Endothelial cell of umbilical vein (primary cell): ENCODE measurements at regions not wholly inside any gene's neighbourhood (a gene's known extent, or its start where the extent isn't known, plus 50 kb on each side); places are given as distances from the start of the nearest gene placed in this dataset.

Experiments
- BruUV-seq: library from RNA; stranded (reverse); fragments of 400-500 nt; replicated peaks from 2 replicates; lab custom pipeline; 2021; lab: Mats Ljungman, UMichigan
- CTCF ChIA-PET: fragments of 300-600, 350-600 bp; sonication (Branson Sonifier 250); formaldehyde crosslinking; loops from one replicate; lab custom pipeline; 2021; ENCODE audit warnings: antibody characterized with exemption, inconsistent platforms; lab: Charles Lee
- POLR2A ChIA-PET: fragments of 300-600, 350-600 bp; sonication (Branson Sonifier 250); formaldehyde crosslinking; loops from one replicate; lab custom pipeline; 2021; ENCODE audit warnings: antibody characterized with exemption, inconsistent platforms; lab: Charles Lee
- DNase-seq: peaks from one replicate; pipeline ENCODE4 v3.0.0-alpha.2; 2011; ENCODE audit warnings: low read depth, low spot score
- FAIRE-seq: peaks from 2 replicates; lab custom pipeline; 2011; peaks lifted over from hg19 to GRCh38; lab: Jason Lieb, UNC
- H2AFZ ChIP-seq: 2 replicates; pipeline ENCODE4 v1.6.0; 2012; ENCODE audit warnings: low read depth, low read length, control low read depth, inconsistent platforms
- H3K27ac ChIP-seq: 2 replicates; pipeline ENCODE4 v1.5.1; 2011; ENCODE audit warnings: low read depth, mild to moderate bottlenecking, control low read depth, low read length, moderate library complexity; ENCODE audit not compliant: insufficient read depth
- H3K27me3 ChIP-seq, 2 experiments: 2 replicates each; pipeline versions ENCODE4 v1.6.0 to v1.6.1; 2011; ENCODE audit warnings: low read length in 2 of 2, mixed read lengths in 1 of 2; ENCODE audit not compliant: control insufficient read depth in 2 of 2, insufficient read depth in 2 of 2
- H3K36me3 ChIP-seq, 2 experiments: 2 replicates in 1 of 2; 3 replicates in 1 of 2; pipeline ENCODE4 v1.5.1; 2011; ENCODE audit warnings: low read length in 2 of 2, mild to moderate bottlenecking in 1 of 2, moderate library complexity in 1 of 2; ENCODE audit not compliant: control insufficient read depth in 2 of 2, insufficient read depth in 2 of 2; ENCODE audit errors: extremely low read depth in 1 of 2
- H3K4me1 ChIP-seq: 3 replicates; pipeline ENCODE4 v1.5.1; 2011; ENCODE audit warnings: mild to moderate bottlenecking, low read length; ENCODE audit not compliant: control insufficient read depth, insufficient read depth; ENCODE audit errors: extremely low read depth
- H3K4me2 ChIP-seq: 2 replicates; pipeline ENCODE4 v1.6.1; 2011; ENCODE audit warnings: low read length, control low read depth, mixed read lengths; ENCODE audit not compliant: insufficient read depth
- H3K4me3 ChIP-seq, 3 experiments: fragments of 200-600 bp in 1 of 3; sonication (generic), shearing (Covaris generic) in 1 of 3; replicated peaks in 1 of 3; 2 replicates each; pipeline ENCODE4 v1.5.1; 2011 to 2016; ENCODE audit warnings: control low read depth in 3 of 3, low read length in 3 of 3, mild to moderate bottlenecking in 2 of 3, inconsistent platforms in 1 of 3, low read depth in 1 of 3, moderate library complexity in 1 of 3; ENCODE audit not compliant: insufficient read depth in 1 of 3
- H3K79me2 ChIP-seq: 2 replicates; pipeline ENCODE4 v1.6.0; 2012; ENCODE audit warnings: low read length, inconsistent platforms; ENCODE audit not compliant: control insufficient read depth, insufficient read depth
- H3K9ac ChIP-seq: replicated peaks from 2 replicates; pipeline ENCODE3; 2011; ENCODE audit warnings: low read length, control low read depth; ENCODE audit not compliant: insufficient read depth; ENCODE audit errors: extremely low read depth
- H3K9me1 ChIP-seq: replicated peaks from 3 replicates; pipeline ENCODE4 v1.6.0; 2011; ENCODE audit warnings: mild to moderate bottlenecking, low read length; ENCODE audit not compliant: control insufficient read depth, insufficient read depth; ENCODE audit errors: extremely low read depth
- H3K9me3 ChIP-seq: replicated peaks from 2 replicates; pipeline ENCODE4 v1.5.1; 2012; ENCODE audit warnings: low read length, inconsistent platforms; ENCODE audit not compliant: control insufficient read depth, insufficient read depth
- H4K20me1 ChIP-seq: replicated peaks from 2 replicates; pipeline ENCODE3; 2011; ENCODE audit warnings: mild to moderate bottlenecking, low read length; ENCODE audit not compliant: control insufficient read depth, insufficient read depth; ENCODE audit errors: extremely low read depth
- EZH2 ChIP-seq: IDR thresholded peaks from 2 replicates; pipeline ENCODE4 v1.6.1; 2012; ENCODE audit warnings: borderline replicate concordance, low read depth, mild to moderate bottlenecking, moderate library complexity, low read length, inconsistent platforms; ENCODE audit not compliant: severe bottlenecking
- FOS ChIP-seq: IDR thresholded peaks from 2 replicates; pipeline ENCODE4 v1.6.1; 2011; ENCODE audit warnings: mild to moderate bottlenecking, low read length, moderate library complexity, borderline replicate concordance; ENCODE audit not compliant: insufficient read depth
- GATA2 ChIP-seq: IDR thresholded peaks from 2 replicates; pipeline ENCODE4 v1.7.0; 2011; ENCODE audit warnings: low read depth, mild to moderate bottlenecking, moderate library complexity, mixed read lengths, low read length; ENCODE audit not compliant: insufficient read length, insufficient read depth
- JUN ChIP-seq: IDR thresholded peaks from 2 replicates; pipeline ENCODE4 v1.6.1; 2011; ENCODE audit warnings: borderline replicate concordance, low read depth; ENCODE audit not compliant: insufficient read length, insufficient read depth
- MYC ChIP-seq: IDR thresholded peaks from one replicate; pipeline ENCODE4 v1.6.1; 2011; ENCODE audit warnings: mild to moderate bottlenecking, low read depth, low read length
- POLR2A ChIP-seq: IDR thresholded peaks from 2 replicates; pipeline ENCODE4 v1.6.1; 2012; ENCODE audit warnings: low read depth, mild to moderate bottlenecking, control low read depth, low read length
- POLR2AphosphoS5 ChIP-seq: IDR thresholded peaks from 2 replicates; pipeline ENCODE4 v1.6.1; 2012; ENCODE audit warnings: low read depth, mild to moderate bottlenecking, control low read depth, low read length, moderate library complexity; ENCODE audit not compliant: insufficient read depth
- dilution Hi-C: fragments of 300-500 bp; cut with MboI; formaldehyde crosslinking; loops from one replicate; pipeline ENCODE4 v1.15.0; 2019; ENCODE audit warnings: low sequenced_read_pairs; ENCODE audit not compliant: extremely low pct_ligation_motif_present
- intact Hi-C: fragments of 100-400 bp; cut with micrococcal nuclease; formaldehyde crosslinking; loops from one replicate; pipeline ENCODE4 v1.10.0; 2022
- TF ChIP-seq, protein P1 (sequence below): IDR thresholded peaks from 2 replicates; pipeline ENCODE4 v1.6.1; 2011; ENCODE audit not compliant: insufficient read depth, insufficient read length
- TF ChIP-seq, protein P2 (sequence below), 2 donors: IDR thresholded peaks; 1 replicate in 1 of 2; 2 replicates in 1 of 2; pipeline ENCODE4 v1.5.1; 2011; ENCODE audit warnings: low read length in 2 of 2, mild to moderate bottlenecking in 2 of 2, moderate library complexity in 2 of 2, control low read depth in 1 of 2, inconsistent platforms in 1 of 2, low read depth in 1 of 2; ENCODE audit not compliant: insufficient read depth in 1 of 2; ENCODE audit errors: extremely low read depth in 1 of 2

DNA sequence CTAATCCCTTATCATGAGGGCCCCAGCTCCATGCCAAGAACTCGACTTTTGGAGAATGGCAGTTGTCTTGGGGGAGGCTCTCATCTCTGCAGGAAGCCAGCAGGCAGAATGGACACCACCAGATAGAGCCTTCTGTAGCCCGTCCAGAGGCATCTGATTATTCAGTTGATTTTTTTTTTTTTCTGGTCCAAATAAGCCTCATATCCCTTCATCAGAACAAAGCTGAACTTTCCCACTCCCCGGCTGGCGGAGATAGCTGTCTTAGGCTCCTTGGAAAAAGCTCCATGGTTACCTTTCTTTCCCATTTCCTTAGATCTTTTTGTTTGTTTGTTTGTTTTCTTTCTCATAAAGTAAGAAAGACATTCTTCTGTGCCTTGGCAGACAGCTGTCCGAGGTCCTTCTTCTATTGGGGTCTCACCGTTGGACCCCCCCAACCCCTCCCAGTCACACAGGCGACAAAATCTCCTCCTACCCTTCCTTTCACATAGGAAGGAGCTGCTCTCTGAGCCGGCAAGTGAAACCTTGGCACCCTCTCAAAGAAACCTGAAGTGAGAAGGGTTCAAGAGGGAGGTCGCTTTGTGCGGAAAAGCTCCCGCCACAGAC lies 278.5 kb downstream of the RPS6KC1 start:
- H3K9ac ChIP-seq: no peak overlapping the region
- no peak overlapping the region for H3K4me3 ChIP-seq
- dilution Hi-C loops (no loop called here), intact Hi-C loops (no loop called here)
- TF ChIP-seq GATA2 (no peak), POLR2A (no peak), MYC (no peak), FOS (no peak), EZH2 (no peak), POLR2AphosphoS5 (no peak), JUN (no peak)
- TF ChIP-seq, protein P1, sequence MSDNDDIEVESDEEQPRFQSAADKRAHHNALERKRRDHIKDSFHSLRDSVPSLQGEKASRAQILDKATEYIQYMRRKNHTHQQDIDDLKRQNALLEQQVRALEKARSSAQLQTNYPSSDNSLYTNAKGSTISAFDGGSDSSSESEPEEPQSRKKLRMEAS: no peak
- TF ChIP-seq, protein P2, sequence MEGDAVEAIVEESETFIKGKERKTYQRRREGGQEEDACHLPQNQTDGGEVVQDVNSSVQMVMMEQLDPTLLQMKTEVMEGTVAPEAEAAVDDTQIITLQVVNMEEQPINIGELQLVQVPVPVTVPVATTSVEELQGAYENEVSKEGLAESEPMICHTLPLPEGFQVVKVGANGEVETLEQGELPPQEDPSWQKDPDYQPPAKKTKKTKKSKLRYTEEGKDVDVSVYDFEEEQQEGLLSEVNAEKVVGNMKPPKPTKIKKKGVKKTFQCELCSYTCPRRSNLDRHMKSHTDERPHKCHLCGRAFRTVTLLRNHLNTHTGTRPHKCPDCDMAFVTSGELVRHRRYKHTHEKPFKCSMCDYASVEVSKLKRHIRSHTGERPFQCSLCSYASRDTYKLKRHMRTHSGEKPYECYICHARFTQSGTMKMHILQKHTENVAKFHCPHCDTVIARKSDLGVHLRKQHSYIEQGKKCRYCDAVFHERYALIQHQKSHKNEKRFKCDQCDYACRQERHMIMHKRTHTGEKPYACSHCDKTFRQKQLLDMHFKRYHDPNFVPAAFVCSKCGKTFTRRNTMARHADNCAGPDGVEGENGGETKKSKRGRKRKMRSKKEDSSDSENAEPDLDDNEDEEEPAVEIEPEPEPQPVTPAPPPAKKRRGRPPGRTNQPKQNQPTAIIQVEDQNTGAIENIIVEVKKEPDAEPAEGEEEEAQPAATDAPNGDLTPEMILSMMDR (IDR thresholded peaks at IDR 0.05; ENCODE audit: extremely low read depth in 1 of 2, insufficient read depth in 1 of 2, low read depth in 1 of 2, low read length in 2 of 2): no peak
- H2AFZ ChIP-seq: no peak overlapping the region
- no peaks in the 10 kb centered on the region for H3K27me3 ChIP-seq
- H4K20me1 ChIP-seq: no peaks in the 10 kb centered on the region
- FAIRE-seq: no peak
- no TSS peak for BruUV-seq
- DNase-seq: no peak
- no peaks in the 10 kb centered on the region for H3K9me1 ChIP-seq
- CTCF ChIA-PET: no interaction called here
- no peak overlapping the region for H3K27ac ChIP-seq
- no peaks in the 10 kb centered on the region for H3K4me1 ChIP-seq
- no peaks in the 10 kb centered on the region for H3K9me3 ChIP-seq
- no peak overlapping the region for H3K4me2 ChIP-seq
- no peaks in the 10 kb centered on the region for H3K36me3 ChIP-seq
- POLR2A ChIA-PET: no interaction called here
- H3K79me2 ChIP-seq: no peaks in the 10 kb centered on the region
